Gastrocnemius medialis (tissue), 4 donors: ENCODE measurements at regions not wholly inside any gene's neighbourhood (a gene's known extent, or its start where the extent isn't known, plus 50 kb on each side); places are given as distances from the start of the nearest gene placed in this dataset.

ENCODE experiments used
- POLR2A ChIP-seq, 2 donors: fragments of 450-650 bp; IDR thresholded peaks; one replicate each; pipeline ENCODE4 v1.6.1; 2017; ENCODE audit warnings: antibody characterized with exemption in 2 of 2, mild to moderate bottlenecking in 2 of 2, moderate library complexity in 2 of 2
- TF ChIP-seq, protein P1 (sequence below), 5 experiments: fragments of 450-650 bp in 3 of 5; fragments of 200-600 bp in 2 of 5; sonication (generic) in 2 of 5; IDR thresholded peaks in 4 of 5; conservative IDR thresholded peaks in 1 of 5; 1 replicate in 4 of 5; 2 replicates in 1 of 5; pipeline ENCODE4 v1.5.1; 2016 to 2019; ENCODE audit warnings: antibody characterized with exemption in 5 of 5, mild to moderate bottlenecking in 3 of 5, moderate library complexity in 3 of 5

DNA sequence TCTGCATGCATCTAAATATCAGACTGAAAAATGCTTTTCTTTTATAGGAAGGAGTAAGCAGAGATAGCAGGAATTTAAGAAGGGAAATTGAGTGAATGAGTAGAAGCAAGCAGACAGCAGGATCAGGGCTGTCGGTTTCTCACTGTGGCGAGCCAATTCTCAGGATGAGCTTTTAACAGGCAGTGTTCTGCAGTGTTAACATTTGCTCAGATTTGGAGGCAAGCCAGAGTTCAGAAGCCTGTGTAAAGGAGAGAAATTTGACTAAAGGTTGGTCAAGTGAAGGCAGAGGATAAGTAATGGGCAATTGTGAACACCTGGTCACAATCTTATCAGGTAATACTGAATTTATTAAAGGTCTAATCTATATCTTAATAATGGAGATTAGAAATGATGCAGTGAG is 133.3 kb upstream of the MAGEB16 start:
- TF ChIP-seq, protein P1, sequence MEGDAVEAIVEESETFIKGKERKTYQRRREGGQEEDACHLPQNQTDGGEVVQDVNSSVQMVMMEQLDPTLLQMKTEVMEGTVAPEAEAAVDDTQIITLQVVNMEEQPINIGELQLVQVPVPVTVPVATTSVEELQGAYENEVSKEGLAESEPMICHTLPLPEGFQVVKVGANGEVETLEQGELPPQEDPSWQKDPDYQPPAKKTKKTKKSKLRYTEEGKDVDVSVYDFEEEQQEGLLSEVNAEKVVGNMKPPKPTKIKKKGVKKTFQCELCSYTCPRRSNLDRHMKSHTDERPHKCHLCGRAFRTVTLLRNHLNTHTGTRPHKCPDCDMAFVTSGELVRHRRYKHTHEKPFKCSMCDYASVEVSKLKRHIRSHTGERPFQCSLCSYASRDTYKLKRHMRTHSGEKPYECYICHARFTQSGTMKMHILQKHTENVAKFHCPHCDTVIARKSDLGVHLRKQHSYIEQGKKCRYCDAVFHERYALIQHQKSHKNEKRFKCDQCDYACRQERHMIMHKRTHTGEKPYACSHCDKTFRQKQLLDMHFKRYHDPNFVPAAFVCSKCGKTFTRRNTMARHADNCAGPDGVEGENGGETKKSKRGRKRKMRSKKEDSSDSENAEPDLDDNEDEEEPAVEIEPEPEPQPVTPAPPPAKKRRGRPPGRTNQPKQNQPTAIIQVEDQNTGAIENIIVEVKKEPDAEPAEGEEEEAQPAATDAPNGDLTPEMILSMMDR (IDR thresholded peaks at IDR 0.05 in 4 of 5, conservative IDR thresholded peaks at IDR 0.05 in 1 of 5): no peak
- TF ChIP-seq POLR2A (IDR thresholded peaks at IDR 0.05): no peak
